Mononuclear cell (primary cell): ENCODE measurements at regions not wholly inside any gene's neighbourhood (a gene's known extent, or its start where the extent isn't known, plus 50 kb on each side); places are given as distances from the start of the nearest gene placed in this dataset.
"Not testable (repeated sequence)": the region's sequence is repeated elsewhere in the genome, so short reads cannot be mapped to it uniquely, and the experiment has no call there.

Source experiments
- H3K27me3 ChIP-seq: 2 replicates; pipeline ENCODE4 v1.6.0; 2011; ENCODE audit warnings: low read length, control low read depth; ENCODE audit not compliant: insufficient read depth
- H3K4me1 ChIP-seq: 2 replicates; pipeline ENCODE4 v1.5.1; 2011; ENCODE audit warnings: mild to moderate bottlenecking, low read length, control low read depth; ENCODE audit not compliant: insufficient read depth
- H3K4me3 ChIP-seq: 2 replicates; pipeline ENCODE4 v1.5.1; 2011; ENCODE audit warnings: mild to moderate bottlenecking, low read length, moderate library complexity
- H3K9me3 ChIP-seq: 2 replicates; pipeline ENCODE4 v1.5.1; 2011; ENCODE audit warnings: low read depth, mild to moderate bottlenecking, control low read depth, low read length

- H3K27me3 ChIP-seq, result no peaks in the 10 kb centered on the region
- H3K4me1 ChIP-seq, result peaks cover 32% of the 10 kb centered on the region
- H3K4me3 ChIP-seq, result no peak overlapping the region
- peaks cover 11% of the 10 kb centered on the region for H3K9me3 ChIP-seq
These were observed 84.4 kb upstream of the HES1 start for GRCh38 chr3:194051366-194052149.

GRCh38 chr3:194053136-194053535 is 82.8 kb upstream of the HES1 start:
- Histone ChIP-seq H3K9me3 (peaks cover 11% of the 10 kb centered on the region), H3K27me3 (peaks cover 6% of the 10 kb centered on the region), H3K4me3 (no peak overlapping the region), H3K4me1 (peaks cover 20% of the 10 kb centered on the region)

GRCh38 chr3:194054016-194054415 is 81.9 kb upstream of the HES1 start:
- H3K4me3 ChIP-seq, result no peak overlapping the region
- H3K9me3 ChIP-seq, result peaks cover 11% of the 10 kb centered on the region
- peaks cover 10% of the 10 kb centered on the region for H3K27me3 ChIP-seq
- H3K4me1 ChIP-seq, result peaks cover 16% of the 10 kb centered on the region

- peaks cover 16% of the 10 kb centered on the region for H3K4me1 ChIP-seq
- H3K9me3 ChIP-seq, result peaks cover 11% of the 10 kb centered on the region
- no peak overlapping the region for H3K4me3 ChIP-seq
- H3K27me3 ChIP-seq, result peaks cover 14% of the 10 kb centered on the region
These were observed 81.4 kb upstream of the HES1 start for GRCh38 chr3:194054540-194054939.

GRCh38 chr3:194054961-194055360 is 81.0 kb upstream of the HES1 start:
- H3K4me3 ChIP-seq, result no peak overlapping the region
- peaks cover 11% of the 10 kb centered on the region for H3K9me3 ChIP-seq
- H3K4me1 ChIP-seq, result peaks cover 16% of the 10 kb centered on the region
- H3K27me3 ChIP-seq, result peaks cover 14% of the 10 kb centered on the region

- peaks cover 13% of the 10 kb centered on the region for H3K4me1 ChIP-seq
- not testable (repeated sequence) for H3K4me3 ChIP-seq, H3K9me3 ChIP-seq
- H3K27me3 ChIP-seq, result peaks cover 14% of the 10 kb centered on the region
These were observed 79.6 kb upstream of the HES1 start for GRCh38 chr3:194056323-194056722.

GRCh38 chr3:194056731-194057415 is 79.1 kb upstream of the HES1 start:
- peaks cover 14% of the 10 kb centered on the region for H3K27me3 ChIP-seq
- peaks cover 7% of the 10 kb centered on the region for H3K4me1 ChIP-seq
- no peak overlapping the region for H3K4me3 ChIP-seq
- no peaks in the 10 kb centered on the region for H3K9me3 ChIP-seq

GRCh38 chr3:194057570-194058188 is 78.3 kb upstream of the HES1 start:
- no peaks in the 10 kb centered on the region for H3K9me3 ChIP-seq
- peaks cover 3% of the 10 kb centered on the region for H3K4me1 ChIP-seq
- H3K4me3 ChIP-seq, result no peak overlapping the region
- peaks cover 14% of the 10 kb centered on the region for H3K27me3 ChIP-seq

- no peak overlapping the region for H3K4me3 ChIP-seq
- H3K27me3 ChIP-seq, result peaks cover 14% of the 10 kb centered on the region
- H3K9me3 ChIP-seq, result no peaks in the 10 kb centered on the region
- peaks cover 3% of the 10 kb centered on the region for H3K4me1 ChIP-seq
These were observed 77.8 kb upstream of the HES1 start for GRCh38 chr3:194058189-194058571.

- Histone ChIP-seq H3K27me3 (peaks cover 14% of the 10 kb centered on the region), H3K4me1 (peaks cover 3% of the 10 kb centered on the region), H3K4me3 (no peak overlapping the region), H3K9me3 (no peaks in the 10 kb centered on the region)
These were observed 77.2 kb upstream of the HES1 start for GRCh38 chr3:194058753-194059152.

GRCh38 chr3:194061421-194062030 is 74.4 kb upstream of the HES1 start:
- Histone ChIP-seq H3K4me1 (peaks cover 3% of the 10 kb centered on the region), H3K4me3 (no peak overlapping the region)

GRCh38 chr3:194062830-194063229 is 73.1 kb upstream of the HES1 start:
- Histone ChIP-seq H3K4me1 (peaks cover 4% of the 10 kb centered on the region), H3K27me3 (peaks cover 10% of the 10 kb centered on the region), H3K4me3 (no peak overlapping the region), H3K9me3 (no peaks in the 10 kb centered on the region)

More at GRCh38 chr3:194061421-194062030, 74.4 kb upstream of the HES1 start:
- H3K27me3 ChIP-seq, result peaks cover 14% of the 10 kb centered on the region
- H3K9me3 ChIP-seq, result no peaks in the 10 kb centered on the region

GRCh38 chr3:194064380-194065332 is 71.3 kb upstream of the HES1 start:
- Histone ChIP-seq H3K4me1 (peaks cover 11% of the 10 kb centered on the region), H3K27me3 (no peaks in the 10 kb centered on the region), H3K9me3 (no peaks in the 10 kb centered on the region), H3K4me3 (no peak overlapping the region)

GRCh38 chr3:194067327-194067726 is 68.6 kb upstream of the HES1 start:
- H3K9me3 ChIP-seq, H3K27me3 ChIP-seq, H3K4me3 ChIP-seq: not testable (repeated sequence)
- H3K4me1 ChIP-seq, result peaks cover 30% of the 10 kb centered on the region
